ENCODE measurements at regions not wholly inside any gene's neighbourhood (a gene's known extent, or its start where the extent isn't known, plus 50 kb on each side); places are given as distances from the start of the nearest gene placed in this dataset.

GRCh38 chr2:158894078-158894477 is 74.4 kb upstream of the TANC1 start:
- no peak for TF ChIP-seq POLR2A (IDR thresholded peaks at IDR 0.05; ENCODE audit: low read depth, low read length)
- TF ChIP-seq CTCF (IDR thresholded peaks at IDR 0.05; ENCODE audit: extremely low read depth in 1 of 2, insufficient read depth in 1 of 2, low read depth in 1 of 2, low read length in 2 of 2) = no peak
- no peak for TF ChIP-seq POLR2AphosphoS5 (IDR thresholded peaks at IDR 0.05; ENCODE audit: insufficient read depth, low read depth, low read length)
- TF ChIP-seq MYC (IDR thresholded peaks at IDR 0.05; ENCODE audit: low read depth, low read length) = no peak

Data from endothelial cell of umbilical vein (primary cell).